Mesothelial cell of epicardium (in vitro differentiated cells): ENCODE measurements at regions not wholly inside any gene's neighbourhood (a gene's known extent, or its start where the extent isn't known, plus 50 kb on each side); places are given as distances from the start of the nearest gene placed in this dataset.

Experiments used
- DNase-seq, 2 experiments: peaks; one replicate each; pipeline ENCODE4 v3.0.0; 2021; ENCODE audit warnings: low spot score in 2 of 2; ENCODE audit not compliant: unreplicated experiment in 2 of 2
- H3K27ac Mint-ChIP-seq: 2 replicates; pipeline ENCODE4 v1.8.0; 2021; ENCODE audit warnings: mixed read lengths
- H3K27me3 Mint-ChIP-seq: 2 replicates; pipeline ENCODE4 v1.8.0; 2021; ENCODE audit warnings: low read depth, mixed read lengths
- H3K36me3 Mint-ChIP-seq: 2 replicates; pipeline ENCODE4 v1.8.0; 2021; ENCODE audit warnings: mixed read lengths
- H3K4me1 Mint-ChIP-seq: 2 replicates; pipeline ENCODE4 v1.8.0; 2021; ENCODE audit warnings: mixed read lengths
- H3K4me3 Mint-ChIP-seq: 2 replicates; pipeline ENCODE4 v1.8.0; 2021; ENCODE audit warnings: mild to moderate bottlenecking, moderate library complexity, mixed read lengths
- H3K9me3 Mint-ChIP-seq: 2 replicates; pipeline ENCODE4 v1.8.0; 2021; ENCODE audit warnings: mixed read lengths
- CTCF ChIP-seq: fragments of 200-600 bp; sonication (generic); IDR thresholded peaks from one replicate; pipeline ENCODE4 v1.5.0; 2021; ENCODE audit warnings: antibody characterized with exemption; ENCODE audit not compliant: unreplicated experiment

- Mint-ChIP-seq H3K27me3 (peaks cover 6% of the 10 kb centered on the region), H3K36me3 (no peaks in the 10 kb centered on the region), H3K4me3 (no peak overlapping the region), H3K9me3 (no peaks in the 10 kb centered on the region), H3K4me1 (no peaks in the 10 kb centered on the region), H3K27ac (no peak overlapping the region)
- TF ChIP-seq CTCF = no peak
- no peak for DNase-seq
These were observed 232.4 kb downstream of the SEC16B start for GRCh38 chr1:177737456-177737855.

- H3K36me3 Mint-ChIP-seq = no peaks in the 10 kb centered on the region
- H3K27me3 Mint-ChIP-seq = peaks cover 4% of the 10 kb centered on the region
- no peaks in the 10 kb centered on the region for H3K9me3 Mint-ChIP-seq
- H3K4me3 Mint-ChIP-seq = no peak overlapping the region
- H3K27ac Mint-ChIP-seq = no peak overlapping the region
- no peak for TF ChIP-seq CTCF
- no peak for DNase-seq
- no peaks in the 10 kb centered on the region for H3K4me1 Mint-ChIP-seq
These were observed 237.7 kb downstream of the SEC16B start for GRCh38 chr1:177732178-177732577.

- peaks cover 19% of the 10 kb centered on the region for H3K9me3 Mint-ChIP-seq
- no peaks in the 10 kb centered on the region for H3K36me3 Mint-ChIP-seq
- H3K4me3 Mint-ChIP-seq = no peak overlapping the region
- TF ChIP-seq CTCF = no peak
- DNase-seq = no peak
- no peak overlapping the region for H3K27ac Mint-ChIP-seq
- no peaks in the 10 kb centered on the region for H3K4me1 Mint-ChIP-seq
- no peaks in the 10 kb centered on the region for H3K27me3 Mint-ChIP-seq
These were observed 240.2 kb downstream of the SEC16B start for GRCh38 chr1:177729646-177730045.

GRCh38 chr1:177723533-177723932, 246.3 kb downstream of the SEC16B start:
- DNase-seq = no peak
- Mint-ChIP-seq H3K4me1 (no peaks in the 10 kb centered on the region), H3K4me3 (no peak overlapping the region), H3K36me3 (no peaks in the 10 kb centered on the region), H3K27ac (no peak overlapping the region), H3K27me3 (peaks cover 2% of the 10 kb centered on the region), H3K9me3 (peaks cover 50% of the 10 kb centered on the region)
- TF ChIP-seq CTCF = no peak

GRCh38 chr1:177710696-177711620, 258.9 kb downstream of the SEC16B start:
- Mint-ChIP-seq H3K36me3 (no peaks in the 10 kb centered on the region), H3K4me3 (no peak overlapping the region), H3K9me3 (peaks cover 12% of the 10 kb centered on the region), H3K27me3 (peaks cover 18% of the 10 kb centered on the region), H3K4me1 (peaks cover 20% of the 10 kb centered on the region), H3K27ac (no peak overlapping the region)
- TF ChIP-seq CTCF = no peak
- DNase-seq = no peak
